Esophagus mucosa (tissue), 1 donor: ENCODE measurements at regions not wholly inside any gene's neighbourhood (a gene's known extent, or its start where the extent isn't known, plus 50 kb on each side); places are given as distances from the start of the nearest gene placed in this dataset.

Experiments used
- ATAC-seq: fragments of 200-7000 bp; cut with Tn5 transposase; one replicate; pipeline ENCODE4 v1.9.1; 2020
- donor health status: DM: yes; HTN: yes; CAD: no.

GRCh38 chr16:50992350-50993032, 158.6 kb downstream of the SALL1 start:
- no peak for ATAC-seq

GRCh38 chr16:50991436-50991835, 159.6 kb downstream of the SALL1 start:
- no peak for ATAC-seq

GRCh38 chr16:50991006-50991405, 160.1 kb downstream of the SALL1 start:
- no peak for ATAC-seq

GRCh38 chr16:50989047-50989446, 162.0 kb downstream of the SALL1 start:
- no peak for ATAC-seq

- ATAC-seq = no peak
These were observed 162.6 kb downstream of the SALL1 start for GRCh38 chr16:50988441-50988840.

- ATAC-seq = no peak
These were observed 164.6 kb downstream of the SALL1 start for GRCh38 chr16:50986453-50986852.

- ATAC-seq = no peak
These were observed 165.3 kb downstream of the SALL1 start for GRCh38 chr16:50985733-50986132.

GRCh38 chr16:50984688-50985087, 166.4 kb downstream of the SALL1 start:
- ATAC-seq = no peak

- no peak for ATAC-seq
These were observed 168.3 kb downstream of the SALL1 start for GRCh38 chr16:50982808-50983207.

GRCh38 chr16:50981951-50982350, 169.1 kb downstream of the SALL1 start:
- no peak for ATAC-seq

- ATAC-seq = no peak
These were observed 170.4 kb downstream of the SALL1 start for GRCh38 chr16:50980666-50981065.

- no peak for ATAC-seq
These were observed 171.1 kb downstream of the SALL1 start for GRCh38 chr16:50979806-50980620.

GRCh38 chr16:50977138-50977537, 173.9 kb downstream of the SALL1 start:
- no peak for ATAC-seq

- no peak for ATAC-seq
These were observed 176.5 kb downstream of the SALL1 start for GRCh38 chr16:50974438-50975036.

GRCh38 chr16:50972876-50973275, 178.2 kb downstream of the SALL1 start:
- no peak for ATAC-seq

GRCh38 chr16:50970281-50970680, 180.8 kb downstream of the SALL1 start:
- ATAC-seq = no peak

GRCh38 chr16:50967827-50968612, 183.1 kb downstream of the SALL1 start:
- no peak for ATAC-seq

- no peak for ATAC-seq
These were observed 186.6 kb downstream of the SALL1 start for GRCh38 chr16:50964491-50964890.

- no peak for ATAC-seq
These were observed 189.1 kb downstream of the SALL1 start for GRCh38 chr16:50961952-50962351.

- no peak for ATAC-seq
These were observed 190.4 kb downstream of the SALL1 start for GRCh38 chr16:50960517-50961202.

- no peak for ATAC-seq
These were observed 194.0 kb downstream of the SALL1 start for GRCh38 chr16:50957056-50957455.

GRCh38 chr16:50956637-50957036, 194.4 kb downstream of the SALL1 start:
- ATAC-seq = no peak
